HL-60 (cell line): ENCODE measurements at regions not wholly inside any gene's neighbourhood (a gene's known extent, or its start where the extent isn't known, plus 50 kb on each side); places are given as distances from the start of the nearest gene placed in this dataset.
"Not testable (repeated sequence)": the region's sequence is repeated elsewhere in the genome, so short reads cannot be mapped to it uniquely, and the experiment has no call there.

Source experiments
- DNase-seq, 2 experiments: peaks; one replicate each; pipeline ENCODE4 v3.0.0-alpha.2; 2010 to 2020; ENCODE audit warnings: low read depth in 1 of 2, low spot score in 1 of 2
- H3K27ac ChIP-seq: fragments of 250-450 bp; sonication (Bioruptor Pico); replicated peaks from 2 replicates; pipeline ENCODE4 v1.5.1; 2020; ENCODE audit warnings: mild to moderate bottlenecking, moderate library complexity
- H3K27me3 ChIP-seq: fragments of 250-450 bp; sonication (Bioruptor Pico); 2 replicates; pipeline ENCODE4 v1.5.1; 2021; ENCODE audit warnings: mild to moderate bottlenecking, moderate library complexity; ENCODE audit not compliant: insufficient read depth, poor library complexity, severe bottlenecking
- H3K4me3 ChIP-seq: replicated peaks from 2 replicates; pipeline ENCODE4 v1.5.1; 2011; ENCODE audit warnings: mild to moderate bottlenecking, control low read depth, low read length; ENCODE audit not compliant: insufficient read depth
- CTCF ChIP-seq: IDR thresholded peaks from one replicate; pipeline ENCODE4 v1.5.1; 2011; ENCODE audit warnings: low read length, control low read depth, inconsistent platforms; ENCODE audit not compliant: insufficient read depth
- GABPA ChIP-seq: IDR thresholded peaks from 2 replicates; pipeline ENCODE4 v1.6.1; 2012; ENCODE audit warnings: low read depth
- POLR2AphosphoS5 ChIP-seq: IDR thresholded peaks from 2 replicates; pipeline ENCODE4 v1.6.1; 2012; ENCODE audit warnings: low read depth
- REST ChIP-seq: IDR thresholded peaks from 2 replicates; pipeline ENCODE4 v1.6.1; 2012; ENCODE audit warnings: low read depth; ENCODE audit not compliant: insufficient replicate concordance
- SPI1 ChIP-seq: IDR thresholded peaks from 2 replicates; pipeline ENCODE4 v1.6.1; 2012; ENCODE audit warnings: low read depth, mild to moderate bottlenecking, borderline replicate concordance

DNA sequence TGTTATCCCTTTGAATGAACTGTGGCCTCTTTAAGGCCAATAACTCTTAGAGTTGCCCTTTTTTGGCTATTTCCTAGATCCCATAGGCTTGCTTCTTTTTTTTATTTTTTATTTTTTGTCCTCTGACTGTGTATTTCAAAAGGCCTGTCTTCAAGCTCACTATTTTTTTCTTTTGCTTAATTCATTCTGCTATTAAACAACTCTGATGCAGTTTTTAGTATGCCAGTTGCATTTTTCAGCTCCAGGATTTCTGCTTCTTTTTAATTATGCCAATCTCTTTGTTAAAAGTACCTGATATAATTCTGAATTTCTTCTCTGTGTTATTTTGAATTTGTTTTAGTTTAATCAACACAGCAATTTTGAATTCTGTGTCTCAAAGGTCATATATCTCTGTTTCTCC lies 912.1 kb downstream of the PLOD2 start:
- DNase-seq: no peak
- no peak for TF ChIP-seq POLR2AphosphoS5
- no peak for TF ChIP-seq SPI1
- no peak for TF ChIP-seq GABPA
- TF ChIP-seq CTCF: no peak
- no peak for TF ChIP-seq REST
- no peaks in the 10 kb centered on the region for H3K27me3 ChIP-seq
- H3K27ac ChIP-seq: no peak overlapping the region
- no peak overlapping the region for H3K4me3 ChIP-seq

- Histone ChIP-seq H3K27ac (no peak overlapping the region), H3K27me3 (no peaks in the 10 kb centered on the region), H3K4me3 (no peak overlapping the region)
- no peak for DNase-seq
- TF ChIP-seq REST (no peak), GABPA (no peak), POLR2AphosphoS5 (no peak), SPI1 (no peak), CTCF (no peak)
These were observed 909.7 kb downstream of the PLOD2 start for GRCh38 chr3:145251311-145251710.

DNA sequence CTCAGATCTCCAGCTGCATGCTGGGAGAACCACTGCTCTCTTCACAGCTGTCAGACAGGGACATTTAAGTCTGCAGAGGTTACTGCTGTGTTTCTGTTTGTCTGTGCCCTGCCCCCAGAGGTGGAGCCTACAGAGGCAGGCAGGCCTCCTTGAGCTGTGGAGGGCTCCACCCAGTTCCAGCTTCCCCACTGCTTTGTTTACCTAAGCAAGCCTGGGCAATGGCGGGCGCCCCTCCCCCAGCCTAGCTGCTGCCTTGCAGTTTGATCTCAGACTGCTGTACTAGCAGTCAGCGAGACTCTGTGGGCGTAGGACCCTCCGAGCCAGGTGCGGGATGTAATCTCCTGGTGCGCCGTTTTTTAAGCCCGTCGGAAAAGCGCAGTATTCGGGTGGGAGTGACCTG lies 903.0 kb downstream of the PLOD2 start:
- H3K4me3 ChIP-seq, H3K27ac ChIP-seq, DNase-seq, H3K27me3 ChIP-seq: not testable (repeated sequence)

DNA sequence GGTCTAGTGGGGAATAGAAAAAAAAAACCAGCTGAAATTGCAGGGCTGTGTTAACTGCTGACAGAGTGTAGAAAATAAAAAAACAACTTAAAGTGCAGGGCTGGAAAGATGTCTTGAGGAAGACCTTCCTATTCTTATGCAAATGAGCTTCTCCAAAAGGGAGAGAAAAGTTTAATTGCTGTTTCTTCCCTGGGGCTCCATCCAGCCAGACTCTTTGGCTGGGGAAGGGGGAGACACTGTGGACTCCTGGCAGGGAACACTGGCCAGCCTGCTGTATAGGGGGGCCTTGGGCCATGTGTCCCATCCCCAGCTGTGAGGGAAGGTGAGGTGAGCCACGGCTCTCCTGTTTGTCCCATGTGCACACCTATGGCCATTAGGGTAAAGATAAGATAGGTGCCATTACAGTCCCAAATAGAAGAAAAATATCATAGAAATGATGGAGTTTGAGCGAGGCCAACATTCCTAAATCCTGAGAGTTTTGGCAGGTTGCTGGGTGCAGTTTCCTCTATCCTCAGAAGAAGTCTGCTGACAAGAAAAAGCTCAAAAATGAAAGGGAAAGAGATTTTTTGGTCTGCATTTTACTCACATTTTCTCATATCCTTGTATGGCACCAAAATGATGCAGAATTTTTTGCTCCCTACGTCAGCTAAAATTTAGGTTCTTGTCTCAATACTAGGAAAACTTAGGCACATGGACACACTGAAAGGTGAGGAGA lies 901.7 kb downstream of the PLOD2 start:
- H3K27ac ChIP-seq: no peak overlapping the region
- H3K4me3 ChIP-seq: no peak overlapping the region
- no peak for DNase-seq
- TF ChIP-seq CTCF: no peak
- TF ChIP-seq POLR2AphosphoS5: no peak
- TF ChIP-seq REST: no peak
- TF ChIP-seq GABPA: no peak
- no peak for TF ChIP-seq SPI1
- H3K27me3 ChIP-seq: no peaks in the 10 kb centered on the region

DNA sequence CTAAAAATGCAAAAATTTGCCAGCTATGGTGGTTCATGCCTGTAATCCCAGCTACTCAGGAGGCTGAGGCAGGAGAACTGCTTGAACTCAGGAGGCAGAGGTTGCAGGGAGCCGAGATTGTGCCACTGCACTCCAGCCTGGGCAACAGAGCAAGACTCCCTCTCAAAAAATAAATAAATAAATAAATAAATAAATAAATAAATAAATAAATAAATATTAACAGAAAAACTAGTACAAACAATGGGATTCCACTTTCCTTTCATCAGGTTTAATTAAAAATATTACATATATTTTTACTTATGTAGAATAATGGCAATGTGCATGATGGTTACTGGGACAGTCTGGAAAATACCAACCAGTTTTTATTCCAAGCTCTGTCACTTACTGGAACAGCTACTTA lies 897.5 kb downstream of the PLOD2 start:
- not testable (repeated sequence) for H3K27ac ChIP-seq, DNase-seq, H3K4me3 ChIP-seq, H3K27me3 ChIP-seq
